GM23338 (cell line): ENCODE measurements at regions not wholly inside any gene's neighbourhood (a gene's known extent, or its start where the extent isn't known, plus 50 kb on each side); places are given as distances from the start of the nearest gene placed in this dataset.
A peak's percentile ranks its signal among the peaks of the same experiment; 100 is the strongest.

Source experiments
- ATAC-seq: fragments of 200-7000 bp; cut with Tn5 transposase; 3 replicates; pipeline ENCODE4 v1.9.1; 2020
- DNase-seq: peaks from one replicate; pipeline ENCODE4 v3.0.0-alpha.2; 2015; ENCODE audit warnings: low spot score
- H2AFZ ChIP-seq: fragments of 200-600 bp; sonication (generic); 2 replicates; pipeline ENCODE4 v1.8.0; 2016; ENCODE audit warnings: antibody characterized with exemption, mild to moderate bottlenecking, moderate library complexity
- H3F3A ChIP-seq: fragments of 200-600 bp; sonication (generic); replicated peaks from 2 replicates; pipeline ENCODE4 v1.8.0; 2017; ENCODE audit warnings: antibody characterized with exemption, mixed run types, low read depth
- H3K27ac ChIP-seq: fragments of 200-600 bp; sonication (generic); 2 replicates; pipeline ENCODE4 v1.6.1; 2016; ENCODE audit warnings: low read depth
- H3K27me3 ChIP-seq: fragments of 200-600 bp; sonication (generic); 2 replicates; pipeline ENCODE4 v1.8.0; 2016; ENCODE audit warnings: mild to moderate bottlenecking, mixed run types, moderate library complexity; ENCODE audit not compliant: insufficient read depth
- H3K36me3 ChIP-seq: fragments of 200-600 bp; sonication (generic); 2 replicates; pipeline ENCODE4 v1.8.0; 2016; ENCODE audit warnings: mild to moderate bottlenecking; ENCODE audit not compliant: insufficient read depth
- H3K4me1 ChIP-seq: fragments of 200-600 bp; sonication (generic); 2 replicates; pipeline ENCODE4 v1.8.0; 2016; ENCODE audit warnings: mild to moderate bottlenecking, moderate library complexity; ENCODE audit not compliant: insufficient read depth
- H3K4me2 ChIP-seq: fragments of 200-600 bp; sonication (generic); 2 replicates; pipeline ENCODE4 v1.7.1; 2017; ENCODE audit warnings: mixed run types
- H3K4me3 ChIP-seq: fragments of 200-600 bp; sonication (generic); 2 replicates; pipeline ENCODE4 v1.6.1; 2016; ENCODE audit warnings: mixed run types
- H3K79me2 ChIP-seq: fragments of 200-600 bp; sonication (generic); replicated peaks from 2 replicates; pipeline ENCODE4 v1.8.0; 2017; ENCODE audit warnings: mild to moderate bottlenecking; ENCODE audit not compliant: insufficient read depth
- H3K9me2 ChIP-seq: fragments of 200-600 bp; sonication (generic); 2 replicates; pipeline ENCODE4 v1.8.0; 2017; ENCODE audit not compliant: insufficient read depth
- H4K20me1 ChIP-seq: fragments of 200-600 bp; sonication (generic); replicated peaks from 2 replicates; pipeline ENCODE4 v1.8.0; 2017; ENCODE audit warnings: mild to moderate bottlenecking; ENCODE audit not compliant: insufficient read depth
- H3K27ac Mint-ChIP-seq: 2 replicates; pipeline ENCODE4 v1.8.0; 2020; ENCODE audit warnings: inconsistent platforms, mild to moderate bottlenecking, moderate library complexity, mixed read lengths
- H3K27me3 Mint-ChIP-seq: 3 replicates; pipeline ENCODE4 v1.8.0; 2022; ENCODE audit warnings: low read depth, mild to moderate bottlenecking, moderate library complexity, mixed read lengths, inconsistent platforms; ENCODE audit not compliant: insufficient read depth, poor library complexity
- H3K36me3 Mint-ChIP-seq: 3 replicates; pipeline ENCODE4 v1.8.0; 2021; ENCODE audit warnings: low read depth, mild to moderate bottlenecking, inconsistent platforms, moderate library complexity, mixed read lengths
- H3K4me1 Mint-ChIP-seq: 3 replicates; pipeline ENCODE4 v1.8.0; 2020; ENCODE audit warnings: mild to moderate bottlenecking, inconsistent platforms, mixed read lengths
- H3K4me3 Mint-ChIP-seq: 3 replicates; pipeline ENCODE4 v1.8.0; 2021; ENCODE audit warnings: moderate library complexity, mild to moderate bottlenecking, inconsistent platforms, mixed read lengths
- H3K9me3 Mint-ChIP-seq: 3 replicates; pipeline ENCODE4 v1.8.0; 2020; ENCODE audit warnings: moderate library complexity, mild to moderate bottlenecking, inconsistent platforms, mixed read lengths
- CREB1 ChIP-seq: fragments of 250-450 bp; sonication (Bioruptor Pico); IDR thresholded peaks from 2 replicates; pipeline ENCODE4 v1.5.0; 2020; ENCODE audit warnings: low read depth, mild to moderate bottlenecking, moderate library complexity
- ETS1 ChIP-seq: IDR thresholded peaks from 2 replicates; pipeline ENCODE4 v1.6.1; 2016; ENCODE audit warnings: antibody characterized with exemption
- EZH2 ChIP-seq: fragments of 200-600 bp; sonication (generic); IDR thresholded peaks from one replicate; pipeline ENCODE4 v1.8.0; 2017; ENCODE audit warnings: antibody characterized with exemption, mild to moderate bottlenecking, low read depth; ENCODE audit not compliant: unreplicated experiment
- EZH2phosphoT487 ChIP-seq: fragments of 200-600 bp; sonication (generic); IDR thresholded peaks from one replicate; pipeline ENCODE4 v1.8.1; 2018; ENCODE audit warnings: antibody characterized with exemption; ENCODE audit not compliant: unreplicated experiment
- JUNB ChIP-seq: IDR thresholded peaks from one replicate; pipeline ENCODE4 v1.6.1; 2016; ENCODE audit warnings: antibody characterized with exemption; ENCODE audit not compliant: unreplicated experiment
- NANOG ChIP-seq: IDR thresholded peaks from 2 replicates; pipeline ENCODE4 v1.6.1; 2016; ENCODE audit warnings: antibody characterized with exemption, borderline replicate concordance
- POLR2AphosphoS5 ChIP-seq: IDR thresholded peaks from 2 replicates; pipeline ENCODE4 v1.6.1; 2016; ENCODE audit warnings: antibody characterized with exemption, low read depth
- REST ChIP-seq: IDR thresholded peaks from one replicate; pipeline ENCODE4 v1.6.1; 2018; ENCODE audit warnings: antibody characterized with exemption; ENCODE audit not compliant: unreplicated experiment
- STAT1 ChIP-seq: IDR thresholded peaks from one replicate; pipeline ENCODE4 v1.6.1; 2016; ENCODE audit warnings: antibody characterized with exemption; ENCODE audit not compliant: unreplicated experiment
- ZNF114 ChIP-seq: fragments of 250-450 bp; sonication (Bioruptor Pico); IDR thresholded peaks from 2 replicates; pipeline ENCODE4 v1.5.0; 2020; ENCODE audit warnings: mild to moderate bottlenecking, moderate library complexity
- ZNF331 ChIP-seq: fragments of 250-450 bp; sonication (Bioruptor Pico); IDR thresholded peaks from 2 replicates; pipeline ENCODE4 v1.5.0; 2020; ENCODE audit warnings: low read depth, mild to moderate bottlenecking, moderate library complexity
- ZNF462 ChIP-seq: fragments of 250-450 bp; sonication (Bioruptor Pico); IDR thresholded peaks from 2 replicates; pipeline ENCODE4 v1.5.0; 2020; ENCODE audit warnings: mild to moderate bottlenecking, moderate library complexity

- TF ChIP-seq ZNF114 (CRISPR knock-in tag) (no peak), NANOG (no peak), POLR2AphosphoS5 (no peak)
These were observed 110.7 kb upstream of the NABP1 start (continued) for GRCh38 chr2:191567206-191567605.

- H3K27ac ChIP-seq: no peak overlapping the region
- no peaks in the 10 kb centered on the region for H3K27me3 ChIP-seq
- H3K4me1 ChIP-seq: peaks cover 4% of the 10 kb centered on the region; the same call in 1 of the 2 replicates
- Mint-ChIP-seq H3K9me3 (no peaks in the 10 kb centered on the region), H3K4me3 (no peak overlapping the region), H3K4me1 (peaks cover 12% of the 10 kb centered on the region), H3K27ac (no peak overlapping the region), H3K27me3 (peaks cover 1% of the 10 kb centered on the region), H3K36me3 (no peaks in the 10 kb centered on the region)
- H3K36me3 ChIP-seq: no peaks in the 10 kb centered on the region
- no peak overlapping the region for H3K4me3 ChIP-seq
- H3K4me2 ChIP-seq: no peak overlapping the region
- peak; percentile 50 for DNase-seq
- no peak overlapping the region for H2AFZ ChIP-seq
- TF ChIP-seq ZNF114 (CRISPR knock-in tag) (no peak), ZNF462 (no peak), POLR2AphosphoS5 (no peak), NANOG (no peak), JUNB (no peak), ZNF331 (CRISPR knock-in tag) (no peak), REST (no peak), CREB1 (CRISPR knock-in tag) (no peak), ETS1 (no peak), EZH2 (no peak), STAT1 (no peak), EZH2phosphoT487 (no peak)
- no peaks in the 10 kb centered on the region for H3K9me2 ChIP-seq
- no peaks in the 10 kb centered on the region for H3F3A ChIP-seq
- H3K79me2 ChIP-seq: no peaks in the 10 kb centered on the region
- no peaks in the 10 kb centered on the region for H4K20me1 ChIP-seq
- ATAC-seq: peak; percentile 67
These were observed 108.9 kb upstream of the NABP1 start for GRCh38 chr2:191569025-191569424.
